Spleen (tissue), 11 donors: ENCODE measurements at regions not wholly inside any gene's neighbourhood (a gene's known extent, or its start where the extent isn't known, plus 50 kb on each side); places are given as distances from the start of the nearest gene placed in this dataset.

ENCODE experiments used
- DNase-seq: peaks from one replicate; pipeline ENCODE4 v3.0.0-alpha.2; 2020
- H3K27ac ChIP-seq, 8 donors: fragments of 200-600 bp; sonication (generic) in 7 of 8; 1 replicate in 4 of 8; 2 replicates in 4 of 8; pipeline versions ENCODE4 v1.5.0 to v1.8.0; 2016 to 2021; ENCODE audit warnings: inconsistent platforms in 4 of 8, mild to moderate bottlenecking in 4 of 8, moderate library complexity in 1 of 8
- H3K27me3 ChIP-seq, 7 donors: fragments of 200-600 bp; sonication (generic) in 6 of 7; replicated peaks in 1 of 7; 1 replicate in 4 of 7; 2 replicates in 3 of 7; pipeline versions ENCODE4 v1.5.0 to v1.8.0; 2016 to 2021; ENCODE audit warnings: inconsistent platforms in 3 of 7, mild to moderate bottlenecking in 1 of 7
- H3K36me3 ChIP-seq, 6 donors: fragments of 200-600 bp; sonication (generic) in 5 of 6; 1 replicate in 4 of 6; 2 replicates in 2 of 6; pipeline versions ENCODE4 v1.5.0 to v1.8.0; 2016 to 2021; ENCODE audit warnings: inconsistent platforms in 2 of 6
- H3K4me1 ChIP-seq, 6 donors: fragments of 200-600 bp; sonication (generic) in 5 of 6; 1 replicate in 3 of 6; 2 replicates in 3 of 6; pipeline versions ENCODE4 v1.5.0 to v1.8.0; 2016 to 2021; ENCODE audit warnings: inconsistent platforms in 3 of 6
- H3K4me3 ChIP-seq, 8 donors: fragments of 200-600 bp; sonication (generic) in 7 of 8; 1 replicate in 4 of 8; 2 replicates in 4 of 8; pipeline versions ENCODE4 v1.5.0 to v1.8.0; 2016 to 2021; ENCODE audit warnings: inconsistent platforms in 4 of 8, mild to moderate bottlenecking in 4 of 8, moderate library complexity in 2 of 8
- H3K9me3 ChIP-seq, 8 donors: fragments of 200-600 bp; sonication (generic) in 7 of 8; 1 replicate in 4 of 8; 2 replicates in 4 of 8; pipeline versions ENCODE4 v1.5.0 to v1.8.0; 2016 to 2021; ENCODE audit warnings: inconsistent platforms in 4 of 8
- CTCF ChIP-seq, 11 experiments: fragments of 200-600 bp in 7 of 11; fragments of 450-650 bp in 4 of 11; sonication (generic) in 4 of 11; IDR thresholded peaks in 8 of 11; conservative IDR thresholded peaks in 3 of 11; 1 replicate in 7 of 11; 2 replicates in 4 of 11; pipeline versions ENCODE4 v1.4.0 to v1.8.0; 2016 to 2021; ENCODE audit warnings: antibody characterized with exemption in 11 of 11, inconsistent platforms in 4 of 11, mild to moderate bottlenecking in 1 of 11
- POLR2A ChIP-seq, 3 donors: fragments of 450-650 bp; IDR thresholded peaks; one replicate each; pipeline ENCODE4 v1.5.1; 2017; ENCODE audit warnings: antibody characterized with exemption in 3 of 3, mild to moderate bottlenecking in 1 of 3
- POLR2AphosphoS5 ChIP-seq, 3 donors: sonication (generic); formaldehyde crosslinking; IDR thresholded peaks; one replicate each; pipeline ENCODE4 v1.5.1; 2017; ENCODE audit warnings: antibody characterized with exemption in 3 of 3
- WGBS, 5 donors: extraction: QIAGEN DNeasy Blood & Tissue Kit in 3 of 5; methylation state at CpG; one replicate each; pipeline versions ENCODE4 v1.1.5 to v1.1.7; 2013 to 2018; 5-methylcytosine and 5-hydroxymethylcytosine counted together
- intact Hi-C: fragments of 100-400 bp; cut with DNase I; formaldehyde crosslinking; loops from one replicate; pipeline ENCODE4 v1.15.0; 2023; ENCODE audit warnings: low total_unique reads
- donor health status: healthy with polysubstance abuse.
- donor health status: DM: no; HTN: no; CAD: no; lungs with moderate emphysema.
- donor health status: DM: no; HTN: no; CAD: no.
- donor health status: Bipolar disorder and iron deficiency.
- donor health status: healthy.
- donor health status: DM: no; HTN: no; CAD: no.
- donor health status: DM: yes; HTN: yes; CAD: no.

GRCh38 chr22:22785316-22786065, 102.1 kb upstream of the IGLL5 start:
- 79 to 88% (median 85%) methylated on average over 12 to 13 of the region's 13 CpGs for WGBS, 5 donors

GRCh38 chr22:22786301-22787115, 101.1 kb upstream of the IGLL5 start:
- Histone ChIP-seq H3K9me3 (no peaks in the 10 kb centered on the region), H3K27ac (peak overlapping the region in 1 of 8 donors; percentile 64), H3K27me3 (peaks cover 0 to 5% (median 0%) of the 10 kb centered on the region in 7 donors), H3K36me3 (no peaks in the 10 kb centered on the region), H3K4me3 (no peak overlapping the region), H3K4me1 (peaks cover 0 to 15% (median 0%) of the 10 kb centered on the region in 6 donors)
- no peak for DNase-seq
- no peak for TF ChIP-seq CTCF (IDR thresholded peaks at IDR 0.05 in 8 of 11, conservative IDR thresholded peaks at IDR 0.05 in 3 of 11)
- 84 to 90% (median 87%) methylated on average over 16 to 18 of the region's 18 CpGs for WGBS, 5 donors
- intact Hi-C loops: no loop called here

More at GRCh38 chr22:22785316-22786065, 102.1 kb upstream of the IGLL5 start:
- DNase-seq: no peak
- H3K27ac ChIP-seq: no peak overlapping the region
- intact Hi-C loops: no loop called here
- H3K27me3 ChIP-seq: peaks cover 0 to 5% (median 0%) of the 10 kb centered on the region in 7 donors
- TF ChIP-seq POLR2A (IDR thresholded peaks at IDR 0.05): no peak
- no peak for TF ChIP-seq CTCF (IDR thresholded peaks at IDR 0.05 in 8 of 11, conservative IDR thresholded peaks at IDR 0.05 in 3 of 11)
- peaks cover 0 to 12% (median 0%) of the 10 kb centered on the region in 6 donors for H3K4me1 ChIP-seq
- H3K36me3 ChIP-seq: no peaks in the 10 kb centered on the region
- no peaks in the 10 kb centered on the region for H3K9me3 ChIP-seq
- H3K4me3 ChIP-seq: no peak overlapping the region

- H3K27me3 ChIP-seq: peaks cover 0 to 5% (median 0%) of the 10 kb centered on the region in 7 donors
- peaks cover 0 to 20% (median 0%) of the 10 kb centered on the region in 6 donors for H3K4me1 ChIP-seq
- no peaks in the 10 kb centered on the region for H3K9me3 ChIP-seq
- no peak overlapping the region for H3K4me3 ChIP-seq
- 85 to 94% (median 91%) methylated on average over 6 of the region's 6 CpGs for WGBS, 5 donors
- no peak for DNase-seq
- H3K27ac ChIP-seq: peak overlapping the region in 2 of 8 donors; percentile 35 to 64
- H3K36me3 ChIP-seq: no peaks in the 10 kb centered on the region
- TF ChIP-seq CTCF (IDR thresholded peaks at IDR 0.05 in 8 of 11, conservative IDR thresholded peaks at IDR 0.05 in 3 of 11): no peak
- no peak for TF ChIP-seq POLR2A (IDR thresholded peaks at IDR 0.05)
- no peak for TF ChIP-seq POLR2AphosphoS5 (IDR thresholded peaks at IDR 0.05)
- intact Hi-C loops: no loop called here
Measured at GRCh38 chr22:22787151-22787550, 100.5 kb upstream of the IGLL5 start.
